Lower lobe of right lung (tissue), 2 donors: ENCODE measurements at regions not wholly inside any gene's neighbourhood (a gene's known extent, or its start where the extent isn't known, plus 50 kb on each side); places are given as distances from the start of the nearest gene placed in this dataset.

ENCODE experiments used
- ATAC-seq, 2 donors: fragments of 200-7000 bp; cut with Tn5 transposase; one replicate each; pipeline ENCODE4 v1.9.1; 2020 to 2022; ENCODE audit warnings: mild to moderate bottlenecking in 2 of 2, moderate library complexity in 2 of 2
- DNase-seq: peaks from one replicate; pipeline ENCODE4 v3.0.0-alpha.2; 2020
- H3K27ac ChIP-seq: fragments of 200-600 bp; one replicate; pipeline ENCODE4 v1.8.0; 2022
- H3K27me3 ChIP-seq: fragments of 200-600 bp; one replicate; pipeline ENCODE4 v1.8.0; 2022; ENCODE audit warnings: low read depth
- H3K36me3 ChIP-seq: fragments of 200-600 bp; one replicate; pipeline ENCODE4 v1.8.0; 2022; ENCODE audit warnings: mild to moderate bottlenecking
- H3K4me1 ChIP-seq: fragments of 200-600 bp; one replicate; pipeline ENCODE4 v1.8.0; 2022
- H3K4me3 ChIP-seq: fragments of 200-600 bp; one replicate; pipeline ENCODE4 v1.8.0; 2022; ENCODE audit warnings: mild to moderate bottlenecking
- H3K9me3 ChIP-seq: fragments of 200-600 bp; one replicate; pipeline ENCODE4 v1.8.0; 2022
- intact Hi-C: fragments of 100-400 bp; cut with DNase I; formaldehyde crosslinking; loops from one replicate; pipeline ENCODE4 v1.11.0; 2022
- TF ChIP-seq, protein P1 (sequence below): fragments of 200-600 bp; IDR thresholded peaks from one replicate; pipeline ENCODE4 v1.8.0; 2022; ENCODE audit warnings: antibody characterized with exemption, mild to moderate bottlenecking
- donor health status: DM: no; HTN: yes; CAD: no; lungs with severe emphysema.

DNA sequence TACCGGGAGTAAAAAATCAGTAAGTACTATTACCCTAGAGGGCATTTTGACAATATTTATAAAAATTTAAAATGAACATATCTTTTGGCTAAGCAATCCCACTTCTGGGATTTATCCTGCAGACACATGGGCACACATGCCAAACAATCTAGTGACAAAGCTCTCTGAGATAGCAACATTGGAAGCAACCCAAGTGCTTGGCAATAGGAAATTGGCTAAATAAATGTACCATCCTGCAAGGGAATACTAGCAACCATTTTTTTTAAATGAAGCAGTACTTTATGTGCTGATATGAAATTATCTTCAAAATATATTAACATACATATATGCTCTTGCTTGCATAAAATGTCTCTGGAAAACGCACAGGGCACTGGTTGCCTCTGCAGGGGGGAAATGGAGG, 133.8 kb downstream of the SNX5 start:
- Histone ChIP-seq H3K9me3 (no peaks in the 10 kb centered on the region), H3K27ac (no peak overlapping the region), H3K36me3 (no peaks in the 10 kb centered on the region), H3K4me1 (peaks cover 10% of the 10 kb centered on the region), H3K4me3 (no peak overlapping the region), H3K27me3 (no peaks in the 10 kb centered on the region)
- intact Hi-C loops: no loop called here
- DNase-seq (no peak), ATAC-seq (no peak)
- TF ChIP-seq, protein P1, sequence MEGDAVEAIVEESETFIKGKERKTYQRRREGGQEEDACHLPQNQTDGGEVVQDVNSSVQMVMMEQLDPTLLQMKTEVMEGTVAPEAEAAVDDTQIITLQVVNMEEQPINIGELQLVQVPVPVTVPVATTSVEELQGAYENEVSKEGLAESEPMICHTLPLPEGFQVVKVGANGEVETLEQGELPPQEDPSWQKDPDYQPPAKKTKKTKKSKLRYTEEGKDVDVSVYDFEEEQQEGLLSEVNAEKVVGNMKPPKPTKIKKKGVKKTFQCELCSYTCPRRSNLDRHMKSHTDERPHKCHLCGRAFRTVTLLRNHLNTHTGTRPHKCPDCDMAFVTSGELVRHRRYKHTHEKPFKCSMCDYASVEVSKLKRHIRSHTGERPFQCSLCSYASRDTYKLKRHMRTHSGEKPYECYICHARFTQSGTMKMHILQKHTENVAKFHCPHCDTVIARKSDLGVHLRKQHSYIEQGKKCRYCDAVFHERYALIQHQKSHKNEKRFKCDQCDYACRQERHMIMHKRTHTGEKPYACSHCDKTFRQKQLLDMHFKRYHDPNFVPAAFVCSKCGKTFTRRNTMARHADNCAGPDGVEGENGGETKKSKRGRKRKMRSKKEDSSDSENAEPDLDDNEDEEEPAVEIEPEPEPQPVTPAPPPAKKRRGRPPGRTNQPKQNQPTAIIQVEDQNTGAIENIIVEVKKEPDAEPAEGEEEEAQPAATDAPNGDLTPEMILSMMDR: no peak

DNA sequence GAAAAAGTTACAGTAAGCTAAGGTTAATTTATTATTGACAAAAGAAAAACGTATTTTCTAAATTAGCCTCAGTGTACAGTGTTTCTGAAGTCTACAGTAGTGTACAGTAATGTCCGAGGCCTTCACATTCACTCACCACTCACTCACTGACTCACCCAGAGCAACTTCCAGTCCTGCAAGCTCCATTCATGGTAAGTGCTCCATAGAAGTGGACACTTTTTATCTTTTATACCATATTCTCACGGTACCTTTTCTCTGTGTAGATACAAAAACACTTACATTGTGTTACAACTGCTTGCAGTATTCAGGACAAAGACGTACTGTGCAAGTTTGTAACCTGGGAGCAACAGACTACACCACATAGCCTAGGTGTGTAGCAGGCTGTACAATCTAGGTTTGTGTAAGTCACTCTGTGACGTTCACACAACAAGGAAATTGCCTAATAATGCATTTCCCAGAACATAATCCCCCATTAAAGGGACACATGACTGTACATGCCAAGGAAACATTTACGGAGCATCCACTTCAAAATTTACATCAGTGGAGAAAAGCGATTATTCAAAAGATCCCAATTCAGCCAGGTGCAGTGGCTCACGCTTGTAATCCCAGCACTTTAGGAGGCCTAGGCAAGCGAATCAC, 133.4 kb downstream of the BANF2 start:
- intact Hi-C loops: no loop called here
- no peaks in the 10 kb centered on the region for H3K9me3 ChIP-seq
- H3K4me3 ChIP-seq: no peak overlapping the region
- ATAC-seq (no peak), DNase-seq (no peak)
- peaks cover 10% of the 10 kb centered on the region for H3K4me1 ChIP-seq
- H3K27me3 ChIP-seq: no peaks in the 10 kb centered on the region
- no peaks in the 10 kb centered on the region for H3K36me3 ChIP-seq
- TF ChIP-seq, protein P1: no peak
- no peak overlapping the region for H3K27ac ChIP-seq

DNA sequence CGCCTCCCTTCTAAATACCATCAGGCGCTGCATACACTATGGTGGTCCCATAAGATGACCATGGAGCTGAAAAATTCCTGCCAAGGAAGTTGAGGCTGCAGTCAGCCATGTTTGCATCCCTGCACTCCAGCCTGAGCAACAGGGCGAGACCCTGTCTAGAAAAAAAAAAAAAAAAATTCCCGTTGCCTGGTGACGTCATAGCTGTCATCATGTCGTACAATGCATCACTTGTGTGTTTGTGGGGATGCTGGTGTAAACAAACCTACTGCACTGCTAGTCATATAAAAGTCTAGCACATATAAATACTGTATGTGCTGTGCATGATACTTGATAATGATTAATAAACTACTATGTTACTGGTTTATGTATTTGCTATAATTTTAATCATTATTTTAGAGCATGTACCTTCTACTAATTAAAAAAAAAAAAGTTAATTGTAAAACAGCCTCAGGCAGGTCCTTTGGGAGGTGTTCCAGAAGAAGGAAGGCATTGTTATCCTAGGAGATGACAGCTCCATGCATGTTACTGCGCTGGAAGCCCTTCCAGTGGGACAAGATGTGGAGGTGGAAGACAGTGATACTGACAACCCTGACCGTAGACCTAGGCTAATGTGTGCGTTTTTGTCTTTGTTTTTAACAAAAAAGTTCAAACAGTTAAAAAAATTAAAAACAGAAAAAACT, 132.6 kb downstream of the BANF2 start:
- no peak for DNase-seq
- TF ChIP-seq, protein P1: no peak
- Histone ChIP-seq H3K4me3 (no peak overlapping the region), H3K4me1 (peaks cover 10% of the 10 kb centered on the region), H3K27me3 (no peaks in the 10 kb centered on the region), H3K9me3 (no peaks in the 10 kb centered on the region), H3K36me3 (no peaks in the 10 kb centered on the region), H3K27ac (no peak overlapping the region)
- intact Hi-C loops: no loop called here
- ATAC-seq: no peak

DNA sequence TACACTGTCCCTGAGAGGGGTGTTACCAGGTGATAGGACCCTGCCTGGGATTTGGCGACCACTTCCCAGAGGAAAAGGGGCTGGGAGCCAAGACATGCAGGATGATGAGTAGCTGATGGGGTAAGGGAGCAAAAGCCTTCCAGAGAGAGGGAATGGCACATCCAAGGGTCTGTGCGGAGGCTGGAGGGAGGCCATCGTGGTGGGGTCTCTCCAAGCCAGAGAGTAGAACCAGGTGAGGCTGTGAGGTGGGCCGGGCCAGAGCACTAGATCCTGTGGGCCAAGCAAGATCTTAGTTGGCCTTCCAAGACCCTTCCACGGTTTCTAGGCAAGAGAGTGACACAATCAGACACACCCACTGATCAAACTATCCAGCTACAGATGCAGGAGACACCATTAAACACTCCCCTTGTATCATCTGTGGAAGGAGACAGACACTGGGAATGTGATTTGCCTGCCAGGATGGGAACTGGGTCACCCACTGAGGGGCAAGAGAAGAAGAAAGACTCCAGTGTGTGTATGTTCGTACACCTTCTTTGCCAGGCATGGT, 128.9 kb downstream of the BANF2 start:
- Histone ChIP-seq H3K4me3 (no peak overlapping the region), H3K27ac (no peak overlapping the region), H3K36me3 (no peaks in the 10 kb centered on the region), H3K4me1 (peaks cover 8% of the 10 kb centered on the region), H3K27me3 (no peaks in the 10 kb centered on the region), H3K9me3 (no peaks in the 10 kb centered on the region)
- ATAC-seq: no peak
- DNase-seq: no peak
- TF ChIP-seq, protein P1: no peak
- intact Hi-C loops: no loop called here

DNA sequence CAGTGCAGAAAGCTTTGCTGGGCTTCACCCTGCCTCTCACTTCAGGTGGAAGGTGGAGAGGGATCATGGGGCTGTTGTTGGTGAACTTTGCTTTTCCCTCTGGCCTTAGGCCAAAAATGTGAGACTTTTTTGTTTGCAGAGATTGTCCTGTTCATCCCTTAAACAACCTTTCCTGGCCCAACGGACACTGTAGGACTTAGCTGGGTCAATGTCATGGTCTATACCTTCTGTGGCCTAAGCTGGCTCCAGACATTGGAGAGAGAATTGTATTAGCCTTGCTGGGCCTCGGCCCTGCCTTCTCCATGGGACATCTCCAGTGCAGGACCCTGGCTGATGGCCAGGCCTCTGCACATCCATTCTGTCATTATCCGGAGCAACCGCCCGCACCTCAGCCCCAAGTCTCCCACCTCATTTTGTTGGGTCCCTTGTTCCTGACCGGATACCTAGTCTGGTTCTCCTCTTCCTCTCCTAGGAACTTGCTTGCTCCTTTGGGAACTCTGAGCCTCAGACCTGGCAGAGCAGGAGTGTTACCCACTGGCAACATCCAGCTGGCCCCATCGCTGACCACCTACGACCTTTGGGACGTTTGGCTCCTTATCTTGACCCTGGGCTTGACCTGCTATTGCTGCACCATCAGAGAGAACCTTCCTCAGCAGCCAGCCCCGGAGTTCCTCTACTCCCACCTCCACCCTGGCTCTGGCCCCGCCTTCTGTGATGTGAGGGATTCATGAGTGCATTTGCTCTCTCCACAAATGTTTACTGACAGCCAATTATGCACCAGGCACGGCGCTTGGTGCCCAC, 128.2 kb downstream of the BANF2 start:
- H3K27me3 ChIP-seq: no peaks in the 10 kb centered on the region
- no peak for ATAC-seq
- no peaks in the 10 kb centered on the region for H3K9me3 ChIP-seq
- TF ChIP-seq, protein P1: no peak
- intact Hi-C loops: no loop called here
- H3K36me3 ChIP-seq: no peaks in the 10 kb centered on the region
- DNase-seq: no peak
- H3K4me1 ChIP-seq: peaks cover 8% of the 10 kb centered on the region
- H3K4me3 ChIP-seq: no peak overlapping the region
- H3K27ac ChIP-seq: no peak overlapping the region
